A204.1 (cell line): ENCODE measurements at regions not wholly inside any gene's neighbourhood (a gene's known extent, or its start where the extent isn't known, plus 50 kb on each side); places are given as distances from the start of the nearest gene placed in this dataset.
A peak's percentile ranks its signal among the peaks of the same experiment; 100 is the strongest.

Experiments used
- FAIRE-seq: peaks from 2 replicates; lab custom pipeline; 2012; peaks lifted over from hg19 to GRCh38; lab: Jason Lieb, UNC

DNA sequence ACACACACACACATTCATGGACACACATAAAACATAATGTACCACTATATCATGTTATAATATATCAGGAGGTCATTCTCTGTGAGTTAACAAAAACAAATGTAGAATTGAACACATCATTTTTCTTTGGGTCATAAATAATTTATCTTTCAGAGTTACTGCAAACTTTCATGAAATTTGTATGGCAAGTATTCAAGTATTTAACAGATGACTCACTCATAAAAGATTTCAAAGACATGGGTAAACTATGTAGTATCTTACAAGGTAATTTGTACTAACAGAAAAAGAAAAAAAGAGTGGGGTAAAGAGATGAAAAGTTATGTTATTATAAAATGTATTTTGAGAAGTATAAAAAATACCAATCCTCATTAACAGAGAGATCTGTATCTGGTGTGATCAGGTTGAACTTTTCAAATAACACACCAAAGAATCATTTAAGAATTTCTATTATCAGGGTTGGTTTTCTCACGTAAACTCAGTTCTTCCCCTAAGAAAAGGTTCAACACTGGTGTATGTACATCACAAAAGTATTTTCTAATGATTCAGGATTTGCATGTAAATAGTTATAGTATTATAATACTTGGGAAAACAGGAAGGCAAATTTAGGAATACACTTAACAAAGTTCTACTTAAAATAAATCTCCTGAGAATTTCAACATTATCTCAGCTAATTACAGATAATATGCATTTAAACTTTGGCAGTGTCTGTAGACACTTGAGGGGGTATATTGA lies 933.1 kb upstream of the LRRN3 start:
- FAIRE-seq: no peak

GRCh38 chr7:110168010-110168409 lies 922.9 kb upstream of the LRRN3 start:
- FAIRE-seq: no peak

DNA sequence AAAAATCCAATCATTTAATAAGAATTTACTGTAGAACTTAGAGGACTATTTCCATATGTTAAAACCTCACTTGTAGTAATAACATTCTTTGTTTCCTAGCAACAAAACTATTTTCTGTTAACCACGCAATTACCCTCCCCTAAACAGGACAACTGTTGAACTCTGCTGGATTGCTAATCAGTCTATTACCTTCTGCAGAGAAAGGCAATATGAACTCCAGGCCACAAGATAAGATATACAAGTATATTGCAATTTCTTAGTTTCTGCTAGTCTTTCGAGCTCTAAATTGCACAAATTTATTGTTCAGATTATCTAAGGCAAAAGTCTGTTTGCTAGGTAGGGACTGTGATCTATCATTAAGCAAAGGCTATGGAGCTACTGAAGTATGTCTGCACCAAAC lies 920.1 kb upstream of the LRRN3 start:
- no peak for FAIRE-seq

DNA sequence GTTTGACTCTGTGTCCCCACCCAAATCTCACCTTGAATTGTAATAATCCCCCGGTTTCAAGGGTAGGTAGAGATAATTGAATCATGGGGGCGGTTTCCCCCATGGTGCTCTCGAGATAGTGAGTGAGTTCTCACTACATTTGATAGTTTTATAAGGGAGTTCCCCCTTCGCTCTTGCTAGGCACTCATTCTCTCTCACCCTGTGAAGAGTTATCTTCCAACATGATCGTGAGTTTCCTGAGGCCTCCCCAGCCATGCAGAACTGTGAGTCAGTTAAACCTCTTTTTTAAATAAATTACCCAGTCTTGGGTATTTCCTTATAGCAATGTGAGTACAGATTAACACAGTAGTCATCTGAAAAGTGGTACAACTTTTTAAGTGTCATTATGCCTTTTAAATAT lies 913.5 kb upstream of the LRRN3 start:
- FAIRE-seq: no peak

DNA sequence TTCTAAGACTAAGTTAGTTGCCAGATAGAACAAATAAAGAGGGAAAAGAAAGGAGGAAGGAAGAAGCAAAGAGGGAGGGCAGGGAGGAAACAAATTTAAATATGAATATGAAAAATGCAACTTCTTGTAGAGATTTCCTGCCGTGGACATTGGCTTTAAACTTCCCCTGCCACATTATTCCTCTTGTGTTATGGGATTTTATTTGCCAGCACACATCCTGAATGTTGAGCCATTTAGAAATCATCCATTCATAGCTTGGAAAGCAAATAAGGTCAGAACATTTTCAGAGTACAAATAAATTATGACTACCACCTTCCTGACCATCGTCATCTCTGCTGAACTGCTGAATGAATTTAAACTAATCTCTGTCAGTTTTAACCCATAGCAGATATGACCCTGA lies 911.9 kb upstream of the LRRN3 start:
- FAIRE-seq: no peak

DNA sequence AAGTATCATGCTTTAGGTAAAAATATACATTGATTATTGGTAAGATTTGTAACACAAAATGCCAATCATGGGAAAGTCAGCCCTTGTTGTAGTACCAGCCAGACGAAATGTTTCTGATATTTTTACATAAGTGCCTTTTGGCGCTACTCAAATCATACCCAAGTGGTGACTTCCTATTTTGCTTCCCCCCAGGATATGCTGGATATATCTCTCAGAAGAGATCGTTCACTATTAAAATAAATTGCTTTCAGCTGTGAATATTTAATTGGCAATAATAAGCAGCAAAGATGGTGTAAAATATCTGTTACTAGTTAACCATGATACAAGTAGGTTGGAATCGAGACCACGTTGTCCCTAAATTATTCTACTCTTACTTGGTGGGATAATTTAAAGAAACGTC lies 909.2 kb upstream of the LRRN3 start:
- no peak for FAIRE-seq

GRCh38 chr7:110186334-110186733 lies 904.6 kb upstream of the LRRN3 start:
- FAIRE-seq: no peak

DNA sequence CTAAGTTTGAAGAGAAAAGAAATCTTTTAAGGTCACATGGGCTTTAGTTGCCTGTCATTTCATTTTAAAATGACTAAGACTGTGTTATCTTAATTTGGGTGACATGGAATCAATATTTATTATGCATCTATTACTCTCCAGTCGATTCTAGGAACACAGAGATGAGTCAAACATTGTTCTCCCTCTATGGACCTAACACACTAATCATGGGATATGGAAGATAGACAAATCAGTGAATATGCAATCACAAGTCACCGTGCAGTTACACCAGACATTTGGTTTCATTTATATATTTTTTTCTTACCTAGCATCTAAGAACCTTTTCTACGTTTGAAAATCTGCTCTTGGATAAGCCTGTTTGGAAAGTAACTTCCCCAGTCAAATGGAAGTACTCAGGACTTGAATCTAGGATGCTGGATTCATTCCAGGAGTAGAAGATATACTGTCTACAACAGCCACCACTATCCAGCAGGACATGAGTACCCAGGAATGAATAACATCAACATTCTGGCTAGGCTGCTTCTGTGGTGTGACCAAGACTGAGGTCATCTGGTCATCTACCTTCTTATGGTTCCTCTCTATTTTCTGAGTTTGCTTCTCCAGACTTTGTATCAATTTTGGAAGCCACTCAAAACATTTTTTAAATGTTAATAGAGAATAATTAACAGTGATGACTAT lies 902.9 kb upstream of the LRRN3 start:
- FAIRE-seq: no peak

GRCh38 chr7:110204527-110204926 lies 886.4 kb upstream of the LRRN3 start:
- FAIRE-seq: no peak

DNA sequence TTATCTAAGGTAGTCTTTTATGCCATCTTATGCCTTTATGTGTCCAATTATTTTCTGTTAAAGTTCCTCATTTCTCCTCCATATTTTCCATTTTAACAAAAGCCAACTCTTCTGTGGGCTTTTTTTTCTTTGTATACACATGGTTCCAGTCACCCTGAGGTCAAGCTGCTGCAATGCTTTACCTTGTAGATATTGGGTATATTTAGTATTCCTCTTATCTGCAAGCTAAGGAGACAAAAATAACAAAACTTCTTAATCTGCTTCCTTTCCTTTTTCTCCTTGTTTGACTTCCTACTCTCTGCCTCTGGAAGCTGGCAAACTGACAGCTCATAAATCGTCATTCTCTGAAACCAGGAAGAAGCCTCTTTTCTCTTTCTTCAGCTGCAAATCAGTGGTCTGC lies 885.0 kb upstream of the LRRN3 start:
- no peak for FAIRE-seq

DNA sequence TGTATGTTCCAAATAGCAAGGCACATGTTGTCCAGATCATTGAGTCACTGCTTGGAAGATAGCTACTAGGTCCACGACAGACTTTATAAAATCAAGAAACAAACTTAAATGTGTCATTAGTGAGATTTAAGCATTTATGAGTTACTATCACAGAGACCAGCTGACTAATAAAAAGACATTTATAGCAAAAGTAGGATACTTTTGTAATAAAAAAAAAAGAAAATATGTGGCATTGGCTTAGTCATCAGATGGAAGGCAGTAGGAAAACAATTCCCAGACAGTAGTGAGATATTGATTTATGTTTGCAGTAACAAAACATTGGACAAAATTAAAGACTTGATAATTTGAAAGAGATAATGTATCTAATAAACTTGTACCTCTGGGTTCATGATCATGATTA lies 881.0 kb upstream of the LRRN3 start:
- FAIRE-seq: no peak

DNA sequence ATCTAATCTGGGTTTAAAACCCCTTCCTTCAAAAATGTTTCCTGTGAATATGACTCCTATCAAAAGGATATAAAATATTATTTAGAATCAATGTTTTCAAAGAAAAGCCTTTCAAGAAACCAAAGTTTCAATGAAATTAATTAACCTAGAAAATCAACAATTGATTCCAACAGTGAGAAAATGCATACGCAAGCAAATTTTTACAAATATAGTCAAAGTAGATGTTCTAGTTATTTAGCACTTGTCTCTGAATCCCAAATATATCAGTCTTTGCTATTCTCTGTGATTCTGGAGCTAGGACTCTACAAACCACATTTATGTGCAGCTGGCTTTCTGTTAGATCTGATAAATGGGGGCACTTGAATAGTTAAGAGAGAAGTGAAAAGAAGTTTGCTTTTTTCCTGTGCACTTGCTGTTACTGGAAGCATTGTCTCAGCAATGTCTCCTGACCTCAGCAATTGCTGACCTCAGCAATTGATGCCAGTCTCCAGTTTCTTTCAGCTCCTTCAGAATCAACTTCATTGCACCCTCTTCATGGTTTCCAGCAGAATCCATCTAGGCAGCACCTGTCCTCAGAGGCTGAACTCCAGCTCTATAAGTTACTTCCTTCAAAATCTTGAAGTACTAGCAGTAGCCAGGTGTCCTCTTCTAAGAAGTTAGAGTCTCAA lies 879.9 kb upstream of the LRRN3 start:
- FAIRE-seq: no peak

DNA sequence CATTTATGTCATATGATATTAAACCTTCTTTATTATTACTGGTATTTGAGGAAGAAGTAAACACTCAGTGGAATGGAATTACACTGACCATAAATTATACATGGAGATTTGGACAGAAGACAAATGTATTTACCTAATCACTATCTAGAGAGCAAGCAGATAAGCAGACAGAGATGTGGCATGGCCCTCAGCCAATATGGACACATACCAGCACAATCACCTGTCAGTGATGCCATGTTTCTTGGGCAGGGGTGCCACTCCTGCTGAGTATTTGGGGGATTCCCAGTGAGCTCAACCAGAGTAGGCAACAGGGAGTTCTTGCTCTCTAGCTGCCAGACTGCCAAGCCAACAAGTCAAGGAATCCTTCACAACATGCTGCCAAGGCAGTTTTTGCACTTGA lies 866.3 kb upstream of the LRRN3 start:
- no peak for FAIRE-seq

- FAIRE-seq: peak; percentile 64
Observed at GRCh38 chr7:110246118-110246517, 844.8 kb upstream of the LRRN3 start.

DNA sequence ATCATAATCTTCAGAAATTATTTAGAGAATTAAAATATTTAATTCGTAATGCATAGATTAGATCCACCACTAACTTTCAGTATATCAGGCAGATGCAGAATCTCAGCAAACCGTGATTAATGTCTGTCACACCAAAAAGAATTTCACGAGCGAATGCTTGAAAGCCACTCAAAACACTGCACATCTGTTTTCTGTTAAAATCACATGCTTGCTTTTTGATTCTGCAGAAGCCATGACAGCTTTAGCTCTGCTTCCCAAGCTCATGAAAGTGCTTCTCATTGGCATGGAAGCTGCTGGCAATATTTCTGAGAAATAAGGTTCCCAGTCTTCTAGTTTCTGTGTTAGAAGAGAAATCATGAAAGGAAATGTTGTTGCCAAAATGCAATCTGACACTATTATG lies 837.8 kb upstream of the LRRN3 start:
- no peak for FAIRE-seq

DNA sequence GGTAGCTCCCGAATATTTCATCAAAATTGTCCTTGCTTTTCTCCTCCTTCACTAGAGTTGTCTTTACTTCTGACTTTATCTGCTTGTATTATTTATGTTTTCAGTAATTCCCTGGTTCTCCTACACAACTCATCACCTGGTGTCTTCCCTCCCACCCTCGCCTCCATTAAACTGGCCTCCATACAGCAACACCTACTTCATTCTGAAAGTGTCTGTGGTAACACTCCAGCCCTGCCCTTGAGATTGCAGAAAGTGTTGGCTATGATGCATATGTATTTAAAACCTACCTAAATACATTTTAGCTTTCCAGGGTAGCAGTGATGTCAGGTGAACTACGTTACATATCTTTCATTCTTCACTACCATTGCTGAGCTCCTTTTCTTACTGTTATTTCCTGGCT lies 833.3 kb upstream of the LRRN3 start:
- no peak for FAIRE-seq

DNA sequence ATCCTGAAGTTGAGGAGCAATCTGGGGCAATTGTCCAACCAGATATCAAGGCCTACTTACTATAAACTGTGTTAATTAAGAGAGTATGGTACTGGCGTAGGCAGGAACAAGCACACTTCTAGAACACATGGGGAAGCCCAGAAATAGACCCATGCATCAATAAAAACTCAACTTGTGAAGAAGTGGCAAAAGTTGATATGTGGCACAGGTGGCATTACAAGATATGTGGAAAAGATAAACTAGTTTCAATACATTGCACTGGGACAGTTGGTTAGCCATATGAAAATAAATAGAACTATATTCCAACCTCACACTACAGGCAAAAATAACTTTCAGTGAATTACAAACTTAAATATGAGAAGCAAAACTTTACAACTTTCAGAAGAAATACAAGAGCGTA lies 828.7 kb upstream of the LRRN3 start:
- FAIRE-seq: no peak

DNA sequence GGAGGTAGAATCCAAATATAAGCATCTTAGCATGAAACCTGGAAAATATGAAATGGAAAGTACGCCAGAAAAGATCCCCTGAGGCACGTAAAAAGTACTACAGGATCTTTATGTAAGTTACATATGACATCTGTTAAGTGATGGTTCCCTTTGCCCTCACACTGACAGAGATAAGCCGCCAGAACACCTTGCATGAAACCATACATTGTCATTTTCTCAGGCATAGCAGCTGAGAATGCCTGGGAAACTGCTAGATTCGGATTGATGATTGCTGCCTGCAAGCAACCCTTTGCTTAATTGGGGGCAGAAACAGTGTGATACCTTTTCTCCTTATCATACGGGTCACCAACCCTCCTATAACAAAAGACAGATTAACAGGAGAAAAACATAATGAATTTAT lies 826.6 kb upstream of the LRRN3 start:
- no peak for FAIRE-seq

DNA sequence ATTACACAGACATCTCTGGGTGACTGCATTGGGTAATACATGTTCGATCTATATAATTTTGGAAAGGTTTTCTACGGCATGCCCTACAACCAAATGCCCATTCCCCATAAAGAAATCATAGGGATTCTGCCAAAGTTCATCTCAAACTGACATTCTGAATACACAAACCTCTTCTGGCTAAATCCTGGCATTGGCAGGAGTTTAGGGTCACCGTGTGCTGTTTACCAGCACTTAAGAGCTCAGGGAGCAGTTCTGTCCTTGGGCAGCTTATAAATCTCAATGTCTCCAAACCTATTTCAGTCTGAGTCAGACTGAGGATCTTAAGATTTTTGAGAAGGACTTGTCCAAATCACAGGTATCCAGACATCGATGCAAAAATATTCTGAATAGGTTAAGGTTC lies 809.6 kb upstream of the LRRN3 start:
- FAIRE-seq: no peak

DNA sequence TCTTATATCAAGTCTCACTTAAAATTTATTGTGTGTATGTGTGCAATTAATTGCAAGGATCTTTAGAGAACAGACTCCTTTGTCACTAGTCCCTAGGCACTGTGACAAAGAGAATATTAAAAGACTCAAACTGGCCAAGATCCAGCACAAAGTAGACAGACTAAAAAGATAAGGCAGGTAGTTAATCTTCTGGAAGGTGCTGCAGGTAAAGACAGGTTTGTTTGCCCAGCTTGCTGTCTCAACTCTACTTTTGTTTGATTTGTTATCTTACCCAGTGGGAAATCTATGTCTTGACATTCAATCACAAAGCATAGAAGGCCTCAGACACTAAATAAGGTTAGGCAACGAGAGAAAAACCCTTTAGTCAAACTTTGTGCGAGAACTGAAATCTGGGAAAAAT lies 807.9 kb upstream of the LRRN3 start:
- no peak for FAIRE-seq

DNA sequence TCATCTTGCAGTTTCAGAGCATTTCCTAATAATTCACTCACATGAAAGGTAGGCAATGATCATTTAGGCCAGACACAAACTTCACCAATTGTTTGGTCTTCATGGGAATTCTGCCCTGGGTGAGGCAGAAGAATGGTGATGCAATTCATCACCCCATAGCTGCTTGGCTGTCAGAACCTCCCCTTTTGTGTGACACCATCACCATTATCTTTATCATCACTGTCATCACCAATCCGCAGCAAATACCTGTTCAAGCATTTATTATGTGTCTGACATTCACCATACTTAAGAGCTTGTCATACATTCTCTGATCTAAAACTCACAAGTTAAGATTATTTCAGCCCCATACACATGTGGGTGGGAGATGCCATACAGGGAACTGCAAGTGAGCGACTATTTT lies 799.5 kb upstream of the LRRN3 start:
- FAIRE-seq: no peak

DNA sequence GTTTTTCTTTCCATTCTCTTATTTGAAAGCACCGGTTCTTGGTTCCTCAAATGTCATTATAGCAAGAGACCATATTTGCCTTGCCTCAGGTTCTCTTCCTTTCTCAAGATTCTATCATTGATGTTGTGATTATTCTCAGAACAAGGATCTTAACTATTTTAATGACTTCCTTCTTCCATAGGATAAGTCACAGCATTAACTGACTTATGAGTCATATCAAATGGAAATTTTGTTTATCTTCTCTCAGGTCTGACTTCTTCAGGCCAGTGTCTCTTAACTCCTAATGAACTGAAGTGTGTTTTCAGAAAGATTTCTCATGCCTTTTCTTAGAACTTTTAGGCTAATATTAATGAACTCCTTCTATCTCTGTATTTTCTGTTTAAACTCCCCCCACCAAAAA lies 794.6 kb upstream of the LRRN3 start:
- no peak for FAIRE-seq

DNA sequence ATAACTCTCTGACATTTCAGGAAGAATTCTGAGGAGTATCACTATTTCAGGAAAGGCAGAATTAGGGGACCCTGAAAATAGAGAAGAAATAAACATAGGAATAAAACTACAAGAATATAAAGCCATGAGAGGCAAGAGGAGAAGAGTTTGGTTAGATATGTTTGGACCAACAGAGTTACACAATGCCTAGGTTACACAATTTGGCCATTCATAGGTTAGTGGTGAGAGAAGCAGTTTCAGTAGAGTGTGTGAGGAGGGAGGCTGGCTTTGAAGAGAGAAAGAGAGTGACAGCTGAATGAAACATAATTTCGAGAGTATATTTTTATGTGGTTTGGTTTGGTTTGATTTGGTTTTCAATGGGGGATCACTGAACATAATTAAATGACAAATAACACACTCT lies 783.2 kb upstream of the LRRN3 start:
- no peak for FAIRE-seq

DNA sequence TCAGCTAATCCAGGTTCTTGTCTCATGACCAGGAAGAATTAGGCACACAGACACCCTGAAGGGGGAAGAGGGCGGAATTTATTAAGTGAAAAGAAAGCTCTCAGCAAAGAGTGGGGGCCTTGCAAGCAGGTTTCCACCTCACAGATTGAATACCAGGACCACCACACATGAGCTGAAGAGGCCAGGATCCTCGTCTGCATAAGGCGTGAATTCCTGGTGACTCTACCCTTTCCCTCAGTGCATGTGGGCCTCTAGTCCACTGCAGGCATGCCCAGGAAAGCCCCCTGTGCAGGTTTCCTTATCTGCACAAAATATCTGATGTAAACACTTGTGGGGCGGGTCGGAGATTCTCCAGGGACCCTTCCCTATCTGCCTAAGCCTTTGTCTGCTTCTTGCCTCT lies 782.1 kb upstream of the LRRN3 start:
- no peak for FAIRE-seq
